ENCODE measurements at regions not wholly inside any gene's neighbourhood (a gene's known extent, or its start where the extent isn't known, plus 50 kb on each side); places are given as distances from the start of the nearest gene placed in this dataset.
A peak's percentile ranks its signal among the peaks of the same experiment; 100 is the strongest.

DNA sequence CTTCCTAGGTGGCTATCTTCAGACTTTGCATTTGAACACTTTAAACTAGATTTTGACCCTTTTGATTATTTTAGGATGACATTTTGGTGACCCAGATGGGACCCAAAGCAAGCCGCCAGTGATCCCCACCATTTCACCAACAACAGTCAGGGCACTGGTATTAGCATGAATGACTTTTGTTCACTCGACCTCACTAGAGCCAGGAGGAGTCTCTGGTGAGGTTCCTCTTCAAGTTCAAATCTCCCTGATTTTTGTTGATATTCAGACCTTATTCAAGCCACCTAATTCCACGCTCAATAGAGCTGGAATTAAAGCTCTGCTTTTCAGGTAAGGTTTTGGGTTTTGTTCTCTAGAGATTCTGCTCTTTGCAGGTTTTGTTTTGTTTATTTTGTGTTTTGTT, 202.3 kb downstream of the MREG start:
- TF ChIP-seq, protein P1, sequence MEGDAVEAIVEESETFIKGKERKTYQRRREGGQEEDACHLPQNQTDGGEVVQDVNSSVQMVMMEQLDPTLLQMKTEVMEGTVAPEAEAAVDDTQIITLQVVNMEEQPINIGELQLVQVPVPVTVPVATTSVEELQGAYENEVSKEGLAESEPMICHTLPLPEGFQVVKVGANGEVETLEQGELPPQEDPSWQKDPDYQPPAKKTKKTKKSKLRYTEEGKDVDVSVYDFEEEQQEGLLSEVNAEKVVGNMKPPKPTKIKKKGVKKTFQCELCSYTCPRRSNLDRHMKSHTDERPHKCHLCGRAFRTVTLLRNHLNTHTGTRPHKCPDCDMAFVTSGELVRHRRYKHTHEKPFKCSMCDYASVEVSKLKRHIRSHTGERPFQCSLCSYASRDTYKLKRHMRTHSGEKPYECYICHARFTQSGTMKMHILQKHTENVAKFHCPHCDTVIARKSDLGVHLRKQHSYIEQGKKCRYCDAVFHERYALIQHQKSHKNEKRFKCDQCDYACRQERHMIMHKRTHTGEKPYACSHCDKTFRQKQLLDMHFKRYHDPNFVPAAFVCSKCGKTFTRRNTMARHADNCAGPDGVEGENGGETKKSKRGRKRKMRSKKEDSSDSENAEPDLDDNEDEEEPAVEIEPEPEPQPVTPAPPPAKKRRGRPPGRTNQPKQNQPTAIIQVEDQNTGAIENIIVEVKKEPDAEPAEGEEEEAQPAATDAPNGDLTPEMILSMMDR (IDR thresholded peaks at IDR 0.05; ENCODE audit: low read depth, low read length): no peak
- H3K4me3 ChIP-seq (ENCODE audit: low read depth, low read length): no peak overlapping the region

DNA sequence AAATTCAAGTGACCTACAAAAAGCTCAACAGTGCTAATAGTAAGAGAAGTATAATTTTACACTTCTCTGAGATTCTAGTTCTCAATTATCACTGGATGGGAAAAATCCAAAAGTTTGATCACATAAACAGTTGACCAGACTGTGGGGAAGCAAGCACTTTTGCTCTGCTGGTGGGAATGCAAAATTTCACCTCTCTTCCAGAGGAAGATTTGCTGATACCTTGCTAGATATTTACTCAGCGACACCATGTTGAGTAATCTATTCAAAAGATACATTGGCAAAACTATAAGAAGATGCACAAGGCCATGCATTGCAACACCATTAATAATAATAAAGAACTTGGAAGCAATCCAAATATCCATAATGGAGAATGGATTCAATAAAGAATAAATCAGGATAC, 204.4 kb downstream of the MREG start:
- TF ChIP-seq, protein P1 (IDR thresholded peaks at IDR 0.05; ENCODE audit: low read depth, low read length): 0 out of 2 replicates have a peak, but pooled peaks have one; percentile 15
- no peak overlapping the region for H3K4me3 ChIP-seq (ENCODE audit: low read depth, low read length)

DNA sequence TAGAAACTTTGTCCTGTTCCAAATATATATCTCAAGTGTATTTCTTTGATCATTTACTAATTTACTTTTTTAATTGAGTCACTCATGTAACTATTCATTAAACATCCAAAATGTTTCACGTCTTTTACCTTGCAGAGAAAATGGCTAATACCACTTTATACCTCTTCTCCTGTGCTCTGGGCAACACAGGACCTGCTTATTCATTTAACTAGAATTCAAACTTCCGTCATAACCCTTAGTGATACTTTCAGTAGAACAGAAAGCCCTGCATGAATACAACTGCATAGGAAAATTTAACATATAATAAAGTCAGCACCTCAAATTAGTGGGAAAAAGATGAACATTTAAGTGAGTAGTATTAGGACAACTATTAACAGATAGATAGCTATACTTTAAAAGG, 205.2 kb downstream of the MREG start:
- no peak overlapping the region for H3K4me3 ChIP-seq (ENCODE audit: low read depth, low read length)
- TF ChIP-seq, protein P1 (IDR thresholded peaks at IDR 0.05; ENCODE audit: low read depth, low read length): no peak

DNA sequence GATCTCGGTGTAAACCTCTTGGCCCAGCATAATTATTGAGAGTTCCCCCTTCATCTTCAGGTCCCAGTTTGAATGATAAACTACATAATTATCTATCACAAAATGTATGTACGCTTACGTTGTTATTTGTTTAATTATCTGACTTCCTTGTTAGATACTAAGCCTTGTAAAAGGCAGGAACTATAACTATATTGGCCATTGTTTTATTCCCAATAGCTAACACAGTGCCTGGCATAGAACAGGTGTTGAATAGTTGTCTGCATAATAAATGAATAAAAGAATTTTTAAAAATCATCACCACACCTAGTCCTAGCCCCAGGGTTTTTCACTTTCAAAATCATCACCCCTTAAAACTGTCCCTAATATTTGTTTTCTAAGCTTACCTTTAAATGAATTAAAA, 207.9 kb downstream of the MREG start:
- TF ChIP-seq, protein P1 (IDR thresholded peaks at IDR 0.05; ENCODE audit: low read depth, low read length): no peak

DNA sequence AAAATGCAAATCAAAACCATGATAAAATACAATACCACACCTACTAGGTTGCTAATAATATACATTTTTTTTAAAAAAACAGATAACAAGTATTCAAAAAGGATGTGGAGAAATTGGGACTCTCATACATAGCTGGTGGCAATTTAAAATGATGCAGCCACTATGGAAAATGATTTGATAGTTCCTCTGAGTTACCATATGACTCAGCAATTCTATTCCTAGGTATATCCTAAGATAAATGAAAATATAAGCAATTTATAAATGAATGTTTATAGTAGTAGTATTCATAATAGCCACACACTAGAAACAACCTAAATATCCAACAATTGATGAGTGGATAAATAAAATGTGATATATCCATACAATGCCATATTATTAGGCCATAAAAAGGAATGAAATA, 210.2 kb downstream of the MREG start:
- TF ChIP-seq, protein P1 (IDR thresholded peaks at IDR 0.05; ENCODE audit: low read depth, low read length): no peak
- H3K4me3 ChIP-seq (ENCODE audit: low read depth, low read length): no peak overlapping the region

More for the DNA sequence above, 207.9 kb downstream of the MREG start:
- no peak overlapping the region for H3K4me3 ChIP-seq (ENCODE audit: low read depth, low read length)

DNA sequence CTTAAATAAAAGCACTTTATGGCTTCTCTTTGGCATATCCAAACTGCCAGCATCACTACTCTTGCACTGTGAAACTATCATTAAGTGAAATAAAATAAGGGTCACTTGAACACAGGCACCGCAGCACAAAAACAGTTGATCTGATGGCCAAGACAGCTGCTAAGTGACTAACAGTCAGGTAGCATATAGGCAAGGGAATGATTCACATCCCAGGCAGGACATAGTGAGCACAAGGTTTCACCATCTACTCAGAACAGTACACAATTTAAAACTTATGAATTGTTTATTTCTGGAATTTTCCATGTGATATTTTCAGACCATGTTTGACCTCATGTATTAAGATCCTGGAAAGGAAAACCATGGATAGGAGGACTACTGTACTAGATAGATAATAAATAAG, 214.2 kb downstream of the MREG start:
- TF ChIP-seq, protein P1 (IDR thresholded peaks at IDR 0.05; ENCODE audit: low read depth, low read length): no peak
- H3K4me3 ChIP-seq (ENCODE audit: low read depth, low read length): no peak overlapping the region

DNA sequence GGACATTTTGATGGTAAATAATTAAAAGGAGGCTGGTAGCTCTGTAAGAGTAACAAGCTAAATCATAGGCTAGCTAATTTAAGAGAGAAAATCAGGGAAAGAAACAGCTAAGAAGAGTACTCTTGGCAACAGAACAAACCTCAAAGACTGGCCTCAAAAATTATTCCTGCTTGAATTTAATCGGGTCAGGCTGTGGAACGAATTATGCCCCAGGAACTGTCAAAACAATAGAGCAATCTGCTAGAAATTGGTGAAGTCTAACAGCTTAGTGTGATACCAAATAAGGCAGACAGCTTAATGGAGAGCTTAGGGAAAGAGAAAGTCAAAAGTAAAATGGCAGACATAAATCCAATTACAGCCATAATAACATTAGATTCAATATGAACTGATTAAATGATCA, 215.7 kb downstream of the MREG start:
- TF ChIP-seq, protein P1 (IDR thresholded peaks at IDR 0.05; ENCODE audit: low read depth, low read length): no peak
- H3K4me3 ChIP-seq (ENCODE audit: low read depth, low read length): no peak overlapping the region

All from WI38 (cell line).